Putamen (tissue), 1 donor: ENCODE measurements at regions not wholly inside any gene's neighbourhood (a gene's known extent, or its start where the extent isn't known, plus 50 kb on each side); places are given as distances from the start of the nearest gene placed in this dataset.

Source experiments
- DNase-seq: peaks from one replicate; pipeline ENCODE4 v3.0.0-alpha.2; 2016; ENCODE audit warnings: low spot score

DNA sequence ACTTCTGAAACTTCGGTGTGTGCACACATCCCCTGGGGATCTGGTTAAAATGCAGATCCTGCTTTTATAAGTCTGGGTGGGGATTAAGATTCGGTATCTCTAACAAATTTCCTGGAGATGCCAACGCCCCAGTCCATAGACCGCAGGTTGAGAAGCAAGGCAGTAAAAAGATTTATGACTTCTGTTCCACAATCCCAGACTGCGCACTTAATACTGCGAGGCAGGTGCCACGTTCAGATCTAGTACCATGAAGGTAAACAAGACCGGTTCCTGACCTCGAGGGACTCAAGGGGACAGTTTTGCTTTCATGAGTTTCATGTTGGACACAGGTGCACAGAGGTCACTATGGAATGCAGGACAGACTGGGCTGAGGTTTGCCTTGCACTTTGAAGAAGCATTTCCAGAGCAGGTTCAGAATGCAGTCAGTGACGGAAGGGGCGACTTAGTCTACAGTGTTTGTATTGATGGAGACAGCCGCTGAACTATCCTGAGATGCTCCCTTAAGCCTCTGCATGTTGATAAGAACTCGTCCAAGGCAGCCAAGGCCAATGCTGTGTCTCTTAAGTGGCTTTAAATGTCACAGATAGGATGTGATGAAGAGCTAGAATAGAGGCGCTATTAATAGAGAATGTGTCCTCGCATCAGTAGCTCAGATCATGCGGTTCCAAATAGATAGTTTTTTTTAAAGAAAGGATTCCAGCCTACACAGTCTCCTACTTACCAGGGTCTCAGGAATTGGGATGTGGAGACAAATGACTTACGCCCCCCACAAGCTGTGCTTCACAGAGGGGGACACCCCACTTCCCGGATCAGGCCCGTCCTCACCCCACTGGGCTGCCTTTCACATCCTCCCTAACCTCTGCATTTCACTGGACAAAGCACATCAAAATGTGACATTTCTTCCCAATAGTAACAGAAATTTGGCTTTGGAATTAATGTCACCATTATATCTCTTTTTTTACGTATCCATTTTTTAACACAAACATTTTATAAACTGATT, 97.1 kb upstream of the IRS2 start:
- no peak for DNase-seq

DNA sequence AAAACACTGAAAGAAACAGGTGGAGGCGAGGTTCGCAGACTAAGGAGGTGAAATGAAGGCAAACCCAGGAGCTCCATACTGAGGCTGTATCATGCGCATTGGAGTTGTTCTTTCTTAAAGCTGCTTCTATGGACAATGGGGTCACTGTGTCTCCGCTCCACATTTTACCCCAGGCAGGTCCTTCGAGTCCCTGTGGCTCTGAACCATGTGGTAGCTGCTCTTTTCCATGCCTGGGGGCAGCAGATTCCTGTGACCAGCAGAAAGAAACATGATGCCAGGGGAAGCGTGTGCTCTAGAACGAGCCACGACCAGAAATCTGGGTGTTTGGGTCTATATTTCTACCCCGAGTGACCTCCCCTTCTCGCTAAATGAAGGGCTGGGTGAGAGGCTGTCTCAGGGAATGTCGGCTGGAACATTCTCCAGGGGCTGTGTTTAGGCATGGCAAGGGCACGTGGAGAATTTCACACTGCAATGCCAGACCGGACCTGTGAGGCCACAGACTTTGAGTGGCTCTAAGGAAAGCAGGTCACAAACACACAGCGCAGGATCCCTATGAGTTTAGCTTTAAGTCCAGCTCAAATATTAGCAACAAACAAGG, 95.7 kb upstream of the IRS2 start:
- DNase-seq: no peak

DNA sequence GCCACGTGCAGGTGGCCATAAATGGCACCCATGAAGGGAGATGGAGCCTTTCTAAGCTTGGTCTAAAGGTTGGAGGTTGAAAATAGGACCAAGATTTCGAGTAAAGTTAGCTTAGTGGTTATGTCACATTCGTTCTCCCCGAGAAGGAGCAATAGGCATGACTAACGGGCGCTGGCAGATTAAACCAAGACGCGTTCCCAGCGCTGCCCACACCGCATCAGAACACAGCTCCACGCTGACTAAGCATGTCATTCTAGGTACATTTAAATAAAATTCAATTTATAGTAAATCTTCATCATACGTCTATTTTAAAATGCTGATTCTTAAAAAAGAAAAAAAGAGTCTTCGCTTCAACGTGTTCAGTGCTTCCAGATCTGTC, 95.0 kb upstream of the IRS2 start:
- peak; percentile 25 for DNase-seq

DNA sequence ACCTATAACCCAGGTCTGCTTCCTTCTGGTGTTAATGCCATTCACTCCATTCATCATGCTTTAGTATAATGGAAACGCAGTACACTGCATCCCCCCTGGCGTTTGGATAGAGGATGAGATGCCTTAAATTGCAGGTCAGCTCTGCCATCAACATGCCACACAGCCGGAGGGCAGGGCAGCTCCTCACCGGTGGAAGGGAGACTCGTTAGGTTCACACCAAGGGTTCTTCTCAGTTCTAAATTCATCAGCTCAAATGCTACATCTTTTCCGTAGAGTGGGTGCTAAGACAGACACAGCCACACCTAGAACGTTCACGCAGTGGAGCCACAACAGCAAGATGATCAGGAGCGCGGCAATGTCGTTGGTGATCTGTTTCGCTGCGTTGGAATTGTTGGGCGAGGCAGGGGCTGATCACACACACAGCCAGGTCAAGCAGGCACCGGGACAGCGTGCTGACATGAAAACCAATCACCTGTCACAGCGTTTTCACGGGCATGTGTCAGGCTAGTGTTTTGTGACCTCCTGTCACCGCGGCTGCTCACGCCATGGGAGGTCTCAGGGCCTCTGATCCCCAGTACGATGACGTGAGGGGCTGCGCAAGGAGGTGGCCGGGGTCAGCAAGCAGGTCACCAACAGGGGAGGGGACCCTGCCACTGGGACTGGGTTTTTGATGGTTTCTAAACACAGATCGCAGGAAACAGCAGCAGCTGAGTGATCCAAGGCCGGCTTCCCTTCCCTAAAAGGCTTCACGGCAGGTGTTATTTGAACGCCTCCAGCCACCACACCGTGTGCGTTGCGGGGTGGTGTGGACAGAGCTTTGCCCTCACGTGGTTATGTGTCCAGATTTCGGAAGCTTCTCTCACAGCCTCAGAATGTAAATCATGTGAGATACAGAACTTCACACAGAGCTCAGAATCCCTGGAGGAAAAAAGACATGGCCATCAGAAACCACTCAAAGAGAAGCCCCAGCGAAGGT, 94.3 kb upstream of the IRS2 start:
- no peak for DNase-seq

DNA sequence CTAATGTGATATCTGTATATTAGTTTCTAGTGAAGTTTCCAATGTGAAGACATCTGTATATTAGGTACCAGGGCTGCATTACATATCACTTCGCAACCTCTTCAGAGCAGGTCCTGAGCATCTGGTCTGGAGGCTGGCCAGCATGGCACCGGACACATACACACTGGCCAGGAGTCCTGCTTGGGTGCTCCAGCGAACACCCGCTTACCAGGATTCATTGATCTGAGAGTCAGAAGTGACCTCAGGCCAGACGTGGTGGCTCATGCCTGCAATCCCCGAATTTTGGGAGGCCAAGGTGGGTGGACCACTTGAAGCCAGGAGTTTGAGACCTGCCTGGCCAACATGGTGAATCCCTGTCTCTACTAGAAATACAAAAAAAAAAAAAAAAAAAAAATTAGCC, 93.0 kb upstream of the IRS2 start:
- no peak for DNase-seq

DNA sequence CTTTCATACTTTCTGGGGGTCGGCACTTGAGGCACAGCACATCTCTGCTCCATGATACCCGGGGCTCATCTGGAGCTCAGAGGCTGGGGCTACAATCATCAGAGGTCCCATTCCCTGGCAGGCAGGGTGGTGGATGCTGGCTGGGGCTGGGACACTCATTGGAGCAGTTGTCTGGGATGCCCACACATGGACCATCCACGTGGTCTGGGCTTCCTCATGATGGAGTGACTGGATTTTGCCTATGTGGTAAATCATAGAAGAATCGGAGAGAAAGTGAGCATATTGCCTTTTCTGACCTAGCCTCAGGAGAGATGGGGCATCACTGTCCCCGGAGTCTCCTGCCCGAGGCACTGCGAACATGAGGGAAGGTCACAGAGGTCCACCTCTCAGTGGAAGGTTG, 91.4 kb upstream of the IRS2 start:
- no peak for DNase-seq

DNA sequence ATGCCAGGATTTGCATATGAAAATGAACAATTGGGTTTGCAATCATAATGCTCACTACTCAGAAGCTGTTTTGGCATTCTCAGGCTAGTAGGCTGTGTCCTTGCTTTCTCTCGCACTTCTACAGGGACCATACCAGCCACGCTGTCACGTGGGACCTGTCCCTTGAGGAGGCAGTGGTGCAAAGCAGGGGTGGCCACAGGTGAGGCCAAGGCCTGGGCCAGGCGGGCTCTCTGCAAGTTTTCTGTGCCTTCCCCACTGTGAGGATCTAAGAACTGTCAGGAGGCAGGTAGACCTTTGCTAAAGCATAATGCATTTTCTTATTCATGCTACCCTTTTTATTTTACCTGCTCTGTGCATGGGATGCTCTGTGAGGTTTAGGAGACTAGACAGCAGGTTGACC, 89.4 kb upstream of the IRS2 start:
- DNase-seq: no peak

DNA sequence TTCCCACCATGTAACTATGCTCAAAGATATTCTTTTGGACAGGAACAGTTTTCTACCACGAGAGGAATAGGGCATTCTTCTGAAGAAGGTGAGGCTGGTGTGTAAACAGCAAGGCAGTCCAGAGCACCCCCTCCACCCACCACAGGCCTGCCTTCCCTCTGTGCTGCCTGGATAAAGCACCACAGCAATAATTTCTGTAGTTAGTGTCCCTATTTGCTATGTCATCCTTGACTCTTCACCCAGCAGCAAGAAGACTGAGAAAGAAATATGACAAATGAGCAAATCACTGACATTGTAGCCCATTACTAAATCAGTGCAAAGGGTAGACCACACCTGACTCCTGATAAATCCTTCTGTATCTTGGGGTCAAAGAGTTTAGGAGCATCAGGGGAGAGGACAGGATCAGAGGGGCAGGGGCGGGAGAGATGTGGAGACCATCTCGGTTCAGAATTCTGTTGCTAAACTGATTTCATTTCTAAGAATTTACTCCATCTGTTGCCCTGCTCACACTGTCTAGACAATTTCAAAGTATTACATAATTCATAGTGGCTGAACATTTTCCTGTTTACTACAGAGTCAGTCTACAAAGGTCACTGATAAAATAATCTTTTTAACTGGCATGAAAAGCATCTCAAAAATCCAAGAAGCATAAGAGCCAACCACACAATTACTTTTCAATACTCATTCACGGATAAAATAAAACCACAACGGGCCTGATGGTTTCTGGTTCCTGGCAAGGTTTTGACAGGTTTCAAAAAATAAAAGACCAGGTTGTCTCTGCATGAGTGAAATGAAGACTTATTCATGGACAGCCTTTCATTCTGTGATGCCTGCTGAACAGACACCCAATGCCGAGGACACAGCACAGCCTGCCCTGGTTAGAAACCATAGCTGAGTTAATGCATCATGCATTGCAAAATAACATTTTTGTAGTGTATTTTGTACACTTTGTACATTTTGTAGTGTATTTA, 88.4 kb upstream of the IRS2 start:
- no peak for DNase-seq

DNA sequence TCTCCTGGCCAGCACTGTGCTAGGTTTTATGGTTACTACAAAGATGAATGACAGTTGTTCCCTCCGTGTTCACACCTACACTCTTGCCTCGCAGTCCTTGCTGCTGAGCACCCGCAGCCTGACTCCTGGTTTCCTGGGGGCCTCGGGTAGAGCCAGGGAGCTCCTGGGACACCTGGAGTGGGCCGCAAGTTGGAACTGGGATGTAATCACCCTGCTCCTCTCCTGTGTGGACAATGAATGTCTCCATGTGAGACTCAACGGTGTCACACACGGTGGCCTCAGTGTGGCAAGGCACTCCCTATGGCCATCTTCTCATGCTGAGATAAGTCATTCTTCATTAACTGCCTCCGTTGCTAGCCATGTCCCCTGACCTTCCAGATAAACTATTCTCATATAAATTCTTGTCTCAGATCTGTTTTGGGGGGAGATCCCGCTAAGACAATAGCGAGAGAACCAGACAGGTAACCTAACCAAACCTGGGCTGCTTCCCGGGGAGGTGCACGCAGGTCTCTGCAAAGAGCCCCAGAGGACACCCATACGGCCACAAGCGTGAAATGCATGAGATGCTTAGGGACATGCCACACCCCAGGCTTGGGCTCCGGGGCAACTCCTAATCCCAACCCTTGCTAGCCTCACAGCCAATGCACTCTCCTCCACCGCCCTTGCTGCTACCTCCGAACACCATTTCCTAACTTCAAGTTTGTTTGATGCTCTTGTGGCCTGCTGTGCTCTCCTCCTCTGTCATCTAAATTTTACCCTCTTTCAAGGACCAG, 87.2 kb upstream of the IRS2 start:
- no peak for DNase-seq

DNA sequence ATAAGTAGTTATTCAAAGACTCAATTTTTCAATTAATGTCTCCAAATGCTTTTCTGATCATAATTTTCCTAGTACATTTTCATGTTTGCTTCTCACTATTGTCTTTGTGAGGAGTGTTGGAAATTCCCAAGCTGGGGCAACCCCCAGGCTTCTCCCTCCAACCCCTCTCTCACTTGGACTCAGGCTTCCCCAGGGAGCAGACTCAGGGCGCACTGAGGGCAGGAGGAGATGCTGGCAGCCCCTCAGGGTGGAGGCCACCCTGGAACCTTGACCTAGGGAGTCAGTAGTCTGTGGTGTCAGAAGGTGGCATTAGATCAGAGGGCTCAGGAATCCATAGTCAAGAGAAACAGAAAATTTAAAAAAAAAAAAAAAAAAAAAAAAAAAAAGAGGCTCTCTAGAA, 86.5 kb upstream of the IRS2 start:
- no peak for DNase-seq

DNA sequence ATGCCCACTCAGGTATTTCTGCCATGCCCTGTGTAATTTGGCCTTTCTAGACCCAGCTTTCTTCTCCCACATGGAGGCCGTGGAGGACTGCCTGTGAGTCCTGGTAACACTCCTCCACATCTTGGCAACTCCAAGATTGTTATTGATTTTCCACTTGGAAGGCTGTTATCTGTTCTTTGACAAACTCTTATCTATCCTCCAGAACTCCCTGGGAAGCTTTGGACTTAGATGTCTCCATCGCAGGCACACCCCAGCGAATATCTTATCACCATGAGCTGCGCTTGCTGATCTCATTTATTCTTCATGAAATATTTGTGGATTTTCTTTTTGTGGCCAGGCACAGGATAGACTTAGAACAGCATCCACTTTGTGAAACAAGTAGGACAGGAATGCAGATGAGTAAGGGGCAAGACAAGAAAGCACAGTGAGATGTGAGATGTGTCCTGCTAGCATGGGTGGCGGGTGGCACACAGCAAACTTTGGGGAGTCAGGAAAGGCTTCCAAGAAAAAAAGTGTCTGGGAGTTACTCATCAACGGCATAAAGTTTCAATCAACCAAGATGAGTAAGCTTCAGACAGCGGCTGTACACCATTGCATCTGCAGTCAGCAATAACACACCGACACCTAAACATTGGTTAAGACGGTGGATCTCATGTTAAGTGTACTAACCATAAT, 84.5 kb upstream of the IRS2 start:
- DNase-seq: no peak

DNA sequence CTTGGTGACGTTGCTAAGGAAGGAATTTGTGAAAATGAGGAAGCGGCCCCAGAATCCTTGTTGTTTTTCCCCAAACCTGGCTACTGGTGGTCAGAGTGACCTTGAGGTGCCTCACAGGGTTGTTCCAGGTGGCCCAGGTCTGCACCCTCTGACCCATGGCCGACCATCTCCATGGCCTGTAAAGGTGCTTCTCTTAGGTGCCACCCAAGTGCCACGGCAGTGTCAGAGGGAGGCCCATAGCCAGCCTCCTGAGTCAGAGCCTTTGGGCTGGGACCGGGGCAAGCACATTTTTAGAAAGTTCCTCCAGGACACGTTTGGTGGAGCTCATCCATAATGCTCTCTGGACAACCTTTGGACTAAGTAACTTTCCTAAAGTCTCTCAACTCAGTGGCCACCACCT, 83.9 kb upstream of the IRS2 start:
- DNase-seq: no peak

DNA sequence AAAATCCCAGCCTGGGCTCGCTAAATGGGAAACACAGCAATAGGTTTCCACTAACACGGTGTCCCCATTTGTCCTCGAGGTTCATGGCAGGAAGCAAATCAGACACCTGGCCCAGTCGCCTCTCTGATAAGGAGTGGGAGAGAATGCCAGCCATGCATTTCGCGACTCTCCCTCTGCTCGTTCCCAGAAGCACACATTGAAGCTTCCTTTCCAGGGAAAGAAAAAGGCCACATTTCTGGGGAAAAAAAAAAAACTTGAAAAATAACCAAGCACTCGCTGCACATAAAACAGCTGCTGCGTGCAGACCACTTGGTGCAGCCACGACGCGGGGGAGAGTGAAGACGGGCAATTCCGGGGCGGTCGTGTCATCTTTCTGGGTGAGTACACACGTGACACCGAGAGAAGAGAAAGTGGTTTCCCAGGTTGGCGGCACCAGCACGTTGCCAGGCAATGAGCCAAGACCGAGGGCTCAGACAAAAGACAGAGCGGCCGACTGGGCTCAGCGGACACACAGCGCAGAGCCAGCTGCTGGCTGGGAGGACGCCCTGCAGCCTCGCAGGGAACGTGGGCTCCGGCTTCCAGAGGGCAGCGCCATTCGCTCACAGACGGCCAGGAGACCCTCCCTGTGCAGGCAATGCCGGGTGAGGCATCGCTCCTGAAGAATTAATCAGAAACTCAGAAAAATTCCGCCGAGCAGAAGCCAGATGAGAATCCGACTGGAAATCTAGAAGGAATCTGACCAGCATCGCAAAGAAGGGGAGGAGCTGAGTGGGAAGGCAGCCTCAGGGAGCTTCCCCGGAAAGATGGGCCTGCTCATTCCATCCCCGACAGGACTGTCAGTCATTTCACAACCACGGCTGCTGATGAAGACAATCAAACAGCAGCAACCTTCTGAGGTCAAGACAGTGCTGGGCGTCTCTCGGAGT, 83.2 kb upstream of the IRS2 start:
- peak; percentile 7 for DNase-seq

DNA sequence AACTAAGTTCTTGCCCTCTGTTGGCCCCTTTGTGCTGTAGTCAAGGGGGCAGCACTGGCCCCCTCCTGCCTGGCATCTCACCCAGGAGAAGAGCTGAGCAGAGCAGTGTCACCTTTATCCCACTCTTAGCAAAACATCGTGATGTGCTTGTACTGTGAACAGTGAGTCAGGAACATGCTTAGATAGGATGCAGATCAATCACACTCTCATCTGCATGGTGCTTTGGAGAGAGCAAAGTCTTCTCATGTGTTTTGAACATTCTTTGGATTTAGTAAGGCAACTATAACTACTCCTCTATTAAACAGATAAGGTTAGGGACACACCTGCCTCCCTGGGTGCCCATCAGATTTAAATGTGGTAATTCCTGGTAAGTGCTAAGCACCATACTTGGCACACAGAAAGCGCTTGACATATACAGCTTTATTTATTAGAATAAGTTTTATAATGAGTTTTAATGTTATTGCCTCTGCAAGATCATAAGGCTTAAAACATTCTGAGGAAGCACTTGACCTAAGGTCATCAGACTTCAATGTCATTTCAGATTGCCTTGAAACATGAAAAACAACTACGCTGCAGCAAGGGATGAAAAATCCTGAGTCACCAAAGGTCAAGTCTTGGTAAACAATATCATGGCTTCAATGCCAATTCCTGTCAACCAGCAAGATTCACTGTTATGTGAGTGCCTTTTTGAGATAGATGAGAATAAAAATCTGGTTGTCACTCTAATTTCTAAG, 82.4 kb upstream of the IRS2 start:
- no peak for DNase-seq

DNA sequence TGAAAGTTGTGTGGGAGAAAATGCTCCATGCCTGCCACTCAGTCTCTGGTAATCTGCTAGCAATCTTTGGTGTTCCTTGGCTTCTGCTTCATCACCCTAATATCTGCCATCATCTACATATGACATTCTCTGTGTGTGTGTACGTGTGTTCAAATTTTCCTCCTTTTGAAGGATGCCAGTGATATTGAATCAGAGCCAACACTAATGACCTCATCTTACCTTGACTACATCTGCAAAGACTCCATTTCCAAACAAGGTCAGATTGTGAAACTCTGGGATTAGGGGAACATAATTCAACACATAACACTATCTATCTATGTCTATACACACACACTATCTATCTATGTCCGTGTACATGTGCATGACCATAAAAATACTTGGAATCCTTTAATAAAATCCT, 81.4 kb upstream of the IRS2 start:
- DNase-seq: no peak

DNA sequence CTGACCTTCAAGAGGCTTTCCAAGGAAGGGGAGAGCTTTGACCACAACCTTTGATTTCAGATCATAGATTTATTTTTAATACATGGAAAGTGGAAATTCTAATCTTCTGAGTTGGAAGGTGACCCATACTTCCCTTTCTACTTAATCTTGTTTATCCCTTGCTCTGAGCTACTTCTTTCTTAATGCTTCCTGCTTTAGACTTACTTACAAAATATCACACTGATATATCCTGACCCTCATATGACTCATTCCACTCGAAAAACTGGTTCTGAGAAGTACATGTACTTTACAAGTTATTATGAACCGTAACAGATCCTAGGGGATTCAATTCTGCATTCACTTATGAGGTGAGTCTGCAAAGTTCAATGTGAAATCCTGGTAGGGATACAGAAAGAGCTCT, 76.2 kb upstream of the IRS2 start:
- DNase-seq: no peak

DNA sequence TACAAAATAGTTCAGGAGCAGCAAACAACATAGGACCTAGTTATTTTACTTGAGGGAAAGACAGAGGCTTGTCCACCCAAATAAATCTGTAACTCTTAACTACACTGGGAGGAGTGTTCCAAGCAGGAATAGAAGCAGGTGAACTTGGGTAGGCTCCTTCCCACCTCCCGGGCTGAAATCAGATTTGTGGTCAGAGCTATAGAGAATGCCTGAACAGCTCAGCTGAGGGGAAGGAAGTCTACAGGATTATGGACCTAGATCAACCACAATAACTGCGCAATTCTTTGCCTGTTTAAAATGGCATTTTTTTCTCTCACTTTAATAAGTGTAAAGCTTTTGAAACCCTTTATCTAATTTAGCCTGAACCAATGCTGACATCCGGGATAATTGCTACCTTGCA, 73.5 kb upstream of the IRS2 start:
- no peak for DNase-seq

DNA sequence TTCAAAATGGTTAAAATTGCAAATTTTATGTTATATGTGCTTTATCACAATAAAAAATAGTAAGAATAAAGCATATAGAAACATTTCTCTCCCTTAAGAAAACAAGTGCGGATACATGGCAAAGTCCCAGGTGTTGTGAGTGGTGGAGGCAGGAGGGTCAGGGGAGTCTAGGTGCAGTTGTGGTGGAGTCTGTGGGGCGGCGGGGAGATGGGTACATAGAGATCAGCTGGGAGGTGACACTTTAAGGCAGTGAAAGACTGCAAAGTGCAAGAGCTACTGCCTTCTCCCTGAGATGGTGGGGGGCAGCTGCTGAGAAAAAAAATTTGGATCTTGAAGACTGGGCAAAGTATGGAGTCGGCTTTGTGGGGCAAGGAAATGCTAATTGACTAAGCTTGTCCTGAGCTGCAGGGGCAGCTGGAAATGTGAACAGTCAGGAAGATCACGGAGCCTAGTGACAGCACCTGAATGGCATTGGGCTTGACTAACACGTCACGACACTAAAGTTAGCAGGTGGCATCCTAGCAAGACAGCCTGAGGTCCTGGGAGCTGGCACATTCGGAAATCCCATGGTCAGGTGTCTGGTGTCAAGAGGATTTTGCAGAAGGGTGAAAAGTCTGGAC, 72.9 kb upstream of the IRS2 start:
- no peak for DNase-seq
